ENCODE measurements at regions not wholly inside any gene's neighbourhood (a gene's known extent, or its start where the extent isn't known, plus 50 kb on each side); places are given as distances from the start of the nearest gene placed in this dataset.

DNA sequence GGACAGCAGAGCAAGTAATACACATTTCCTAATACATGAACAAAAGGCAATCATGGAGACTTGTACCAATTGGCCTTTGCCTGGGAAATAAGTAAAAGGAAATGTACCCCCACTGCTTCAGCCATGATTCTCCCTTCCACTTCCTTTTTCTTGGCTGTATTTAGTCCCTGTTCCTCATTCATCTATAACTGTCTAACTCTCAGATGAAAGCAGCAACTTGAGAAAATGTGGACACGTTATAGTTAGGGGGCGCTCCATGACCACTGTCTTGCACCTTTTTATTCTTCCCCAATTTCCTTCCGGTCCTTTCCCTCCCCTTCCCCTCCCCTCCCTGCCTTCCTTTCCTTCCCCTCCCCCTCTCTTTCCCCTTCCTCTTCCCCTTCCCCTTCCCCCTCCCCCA lies 61.3 kb upstream of the BARX2 start:
- H3K4me3 ChIP-seq (ENCODE audit: low read depth, low read length), result no peak overlapping the region
- CTCF ChIA-PET, result interaction anchor here (1.5 kb wide), 1 partner anchor 18 kb away, joined by 3 read pairs; no protein-coding TSS in a partner anchor
- H3K36me3 ChIP-seq (ENCODE audit: control insufficient read depth, insufficient read depth, low read length), result no peaks in the 10 kb centered on the region
- TF ChIP-seq, protein P1, sequence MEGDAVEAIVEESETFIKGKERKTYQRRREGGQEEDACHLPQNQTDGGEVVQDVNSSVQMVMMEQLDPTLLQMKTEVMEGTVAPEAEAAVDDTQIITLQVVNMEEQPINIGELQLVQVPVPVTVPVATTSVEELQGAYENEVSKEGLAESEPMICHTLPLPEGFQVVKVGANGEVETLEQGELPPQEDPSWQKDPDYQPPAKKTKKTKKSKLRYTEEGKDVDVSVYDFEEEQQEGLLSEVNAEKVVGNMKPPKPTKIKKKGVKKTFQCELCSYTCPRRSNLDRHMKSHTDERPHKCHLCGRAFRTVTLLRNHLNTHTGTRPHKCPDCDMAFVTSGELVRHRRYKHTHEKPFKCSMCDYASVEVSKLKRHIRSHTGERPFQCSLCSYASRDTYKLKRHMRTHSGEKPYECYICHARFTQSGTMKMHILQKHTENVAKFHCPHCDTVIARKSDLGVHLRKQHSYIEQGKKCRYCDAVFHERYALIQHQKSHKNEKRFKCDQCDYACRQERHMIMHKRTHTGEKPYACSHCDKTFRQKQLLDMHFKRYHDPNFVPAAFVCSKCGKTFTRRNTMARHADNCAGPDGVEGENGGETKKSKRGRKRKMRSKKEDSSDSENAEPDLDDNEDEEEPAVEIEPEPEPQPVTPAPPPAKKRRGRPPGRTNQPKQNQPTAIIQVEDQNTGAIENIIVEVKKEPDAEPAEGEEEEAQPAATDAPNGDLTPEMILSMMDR (IDR thresholded peaks at IDR 0.05; ENCODE audit: insufficient read depth, low read depth, low read length), result no peak
- POLR2A ChIA-PET, result no interaction called here
- H3K27me3 ChIP-seq (ENCODE audit: control insufficient read depth, insufficient read depth, low read length), result peaks cover 3% of the 10 kb centered on the region
- no peak for DNase-seq (ENCODE audit: low read depth)

DNA sequence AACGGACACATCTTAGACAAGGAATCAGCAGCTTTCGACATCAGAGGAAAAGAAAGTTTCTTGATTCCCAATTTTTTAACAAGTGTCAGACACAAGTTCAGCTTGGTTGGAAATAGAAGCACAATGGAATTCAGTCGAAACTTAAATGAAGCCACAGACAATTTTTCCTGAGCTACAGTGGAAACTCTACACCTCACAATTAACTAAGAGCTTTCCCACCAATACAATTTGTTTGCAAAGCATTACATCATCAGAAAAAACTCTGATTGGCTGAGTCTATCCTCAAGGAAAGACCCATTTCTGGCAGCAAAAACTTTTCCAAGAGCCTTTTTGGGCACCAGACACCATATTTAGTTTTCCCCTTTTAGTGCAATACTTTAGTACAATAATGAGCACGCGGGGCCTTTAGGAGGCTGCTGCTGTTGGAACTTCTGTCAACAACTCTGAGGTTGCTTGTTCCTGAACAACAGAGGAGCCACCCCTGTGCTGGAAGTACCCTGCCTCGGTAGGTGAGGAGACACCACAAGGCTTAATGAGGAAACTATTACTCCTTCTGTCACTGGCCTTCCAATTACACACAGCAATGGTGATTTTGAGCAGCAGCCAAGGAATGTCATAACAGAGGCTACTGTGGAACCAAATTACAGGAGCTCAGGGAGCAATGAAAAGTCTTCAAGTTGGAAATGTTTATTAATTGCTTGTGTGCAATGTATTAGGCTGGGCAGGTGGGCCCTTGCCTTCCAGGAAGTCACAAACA lies 61.9 kb upstream of the BARX2 start:
- Histone ChIP-seq H3K27me3 (ENCODE audit: control insufficient read depth, insufficient read depth, low read length) (peaks cover 3% of the 10 kb centered on the region), H3K36me3 (ENCODE audit: control insufficient read depth, insufficient read depth, low read length) (no peaks in the 10 kb centered on the region), H3K4me3 (ENCODE audit: low read depth, low read length) (no peak overlapping the region)
- DNase-seq (ENCODE audit: low read depth), result no peak
- ChIA-PET CTCF (interaction anchor here (0.7 to 2.4 kb wide), 3 partner anchors 14 to 18 kb away, joined by 3 to 6 read pairs (median 3); no protein-coding TSS in a partner anchor), POLR2A (no interaction called here)
- TF ChIP-seq, protein P1 (IDR thresholded peaks at IDR 0.05; ENCODE audit: insufficient read depth, low read depth, low read length), result no peak

DNA sequence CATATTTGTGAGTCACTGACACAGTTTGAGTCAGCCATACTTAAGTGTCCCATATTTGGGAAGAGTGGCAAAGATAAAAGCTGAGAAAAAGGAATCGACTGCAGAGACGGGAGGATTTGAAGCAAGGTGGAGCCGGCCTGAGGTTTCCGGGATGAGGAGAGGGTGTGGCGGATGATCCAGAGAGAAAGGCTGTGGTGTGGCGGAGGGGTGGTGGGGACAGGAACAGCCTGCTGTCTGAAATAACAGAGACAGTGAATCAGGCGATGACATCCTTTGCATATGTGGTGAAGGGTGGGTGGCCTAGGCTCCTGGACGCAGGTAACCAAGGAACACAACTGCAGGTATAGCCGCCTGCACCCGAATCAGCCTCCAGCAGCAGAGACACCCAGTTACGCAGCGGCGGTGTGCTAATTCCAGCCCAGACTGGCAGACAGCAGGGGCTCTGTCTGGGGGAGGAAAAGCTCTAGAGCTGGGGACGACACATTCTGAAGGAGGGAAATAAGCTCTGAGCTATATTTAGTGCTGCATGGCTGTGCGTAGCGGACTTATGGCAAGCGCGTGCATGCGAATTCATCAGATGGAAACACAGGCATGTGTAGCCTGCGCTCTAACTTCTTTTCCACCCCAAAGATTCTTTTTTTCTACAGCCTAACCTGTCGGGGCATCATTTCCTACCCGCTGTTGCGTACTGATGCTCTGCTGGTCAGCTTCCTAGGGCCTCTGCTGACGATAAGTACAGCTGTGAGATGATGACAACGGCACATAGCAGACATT lies 62.7 kb upstream of the BARX2 start:
- DNase-seq (ENCODE audit: low read depth), result no peak
- Histone ChIP-seq H3K4me3 (ENCODE audit: low read depth, low read length) (no peak overlapping the region), H3K36me3 (ENCODE audit: control insufficient read depth, insufficient read depth, low read length) (no peaks in the 10 kb centered on the region), H3K27me3 (ENCODE audit: control insufficient read depth, insufficient read depth, low read length) (peaks cover 3% of the 10 kb centered on the region)
- ChIA-PET CTCF (interaction anchor here (0.7 to 2.4 kb wide), 3 partner anchors 14 to 19 kb away, joined by 3 to 6 read pairs (median 3); no protein-coding TSS in a partner anchor), POLR2A (no interaction called here)
- TF ChIP-seq, protein P1 (IDR thresholded peaks at IDR 0.05; ENCODE audit: insufficient read depth, low read depth, low read length), result no peak

DNA sequence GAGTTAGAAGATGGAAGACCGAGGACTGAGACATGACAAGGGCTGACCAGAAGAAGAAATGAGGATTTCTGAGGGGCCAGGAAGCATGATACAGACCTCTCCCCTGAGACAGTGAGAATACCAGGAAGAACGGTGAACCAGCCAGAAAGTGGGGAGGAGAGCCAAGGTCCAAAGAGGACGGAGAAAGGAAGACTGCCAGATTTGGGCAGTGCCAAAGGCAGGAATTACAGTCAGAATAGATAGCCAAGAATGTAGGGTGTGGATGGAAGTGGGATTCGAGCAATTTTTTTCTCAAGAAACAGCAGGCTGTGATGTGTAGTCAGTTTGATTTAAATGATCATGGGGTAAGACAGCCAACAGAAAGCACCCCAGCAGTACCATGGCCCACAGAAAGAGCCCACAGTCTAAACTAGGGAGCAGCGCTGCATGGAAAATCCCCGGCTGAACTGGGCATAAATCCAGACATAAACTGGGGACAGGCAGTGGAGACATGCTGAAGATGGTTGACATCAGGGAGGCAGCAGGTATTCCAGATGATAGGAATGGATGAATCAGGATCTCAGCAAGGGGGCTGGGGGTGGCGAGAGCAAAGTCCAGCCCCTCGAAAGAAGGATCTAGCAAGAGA lies 67.3 kb upstream of the BARX2 start:
- ChIA-PET CTCF (no interaction called here), POLR2A (no interaction called here)
- TF ChIP-seq, protein P1 (IDR thresholded peaks at IDR 0.05; ENCODE audit: insufficient read depth, low read depth, low read length), result no peak
- no peak overlapping the region for H3K4me3 ChIP-seq (ENCODE audit: low read depth, low read length)
- no peaks in the 10 kb centered on the region; the same call in 1 of the 2 replicates for H3K27me3 ChIP-seq (ENCODE audit: control insufficient read depth, insufficient read depth, low read length)
- DNase-seq (ENCODE audit: low read depth), result no peak
- no peaks in the 10 kb centered on the region for H3K36me3 ChIP-seq (ENCODE audit: control insufficient read depth, insufficient read depth, low read length)

DNA sequence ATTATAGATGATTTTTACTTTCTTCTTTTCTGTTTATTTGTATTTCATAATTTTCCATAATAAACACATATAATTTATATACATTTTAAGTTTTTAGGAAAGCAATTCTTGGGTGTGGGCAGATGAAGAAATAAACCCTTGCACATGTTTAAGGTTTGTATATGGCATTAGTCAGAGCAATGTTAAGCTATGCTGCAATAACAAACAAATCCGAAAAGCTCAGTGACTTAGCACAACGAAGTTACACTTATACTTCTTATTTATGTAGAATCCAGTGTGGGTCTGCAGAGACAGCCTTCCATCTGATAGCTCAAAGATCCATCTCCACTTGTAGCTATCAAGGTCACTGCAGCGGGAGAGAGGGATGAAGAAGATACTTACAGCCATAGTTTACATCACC lies 68.5 kb upstream of the BARX2 start:
- TF ChIP-seq, protein P1 (IDR thresholded peaks at IDR 0.05; ENCODE audit: insufficient read depth, low read depth, low read length), result no peak
- ChIA-PET CTCF (no interaction called here), POLR2A (no interaction called here)
- DNase-seq (ENCODE audit: low read depth), result no peak
- Histone ChIP-seq H3K36me3 (ENCODE audit: control insufficient read depth, insufficient read depth, low read length) (no peaks in the 10 kb centered on the region), H3K27me3 (ENCODE audit: control insufficient read depth, insufficient read depth, low read length) (no peaks in the 10 kb centered on the region; the same call in 1 of the 2 replicates), H3K4me3 (ENCODE audit: low read depth, low read length) (no peak overlapping the region)
